ENCODE measurements at regions not wholly inside any gene's neighbourhood (a gene's known extent, or its start where the extent isn't known, plus 50 kb on each side); places are given as distances from the start of the nearest gene placed in this dataset.

- ChIA-PET POLR2A (no interaction called here), CTCF (no interaction called here)
- Histone ChIP-seq H3K36me3 (ENCODE audit: control insufficient read depth in 2 of 2, insufficient read depth in 1 of 2, low read length in 2 of 2) (no peaks in the 10 kb centered on the region), H3K27ac (ENCODE audit: extremely low read depth, low read depth, low read length) (no peak overlapping the region), H3K4me1 (ENCODE audit: control insufficient read depth, insufficient read depth, low read length) (no peaks in the 10 kb centered on the region), H3K9me3 (ENCODE audit: control insufficient read depth, insufficient read depth, low read depth, low read length) (no peaks in the 10 kb centered on the region), H3K4me3 (ENCODE audit: low read depth, low read length) (no peak overlapping the region)
- TF ChIP-seq PRDM6 (tag by site-specific recombination; IDR thresholded peaks at IDR 0.05) (no peak), ZNF571 (tag by site-specific recombination; IDR thresholded peaks at IDR 0.05) (no peak), GLI2 (tag by site-specific recombination; IDR thresholded peaks at IDR 0.05; ENCODE audit: borderline replicate concordance, low read depth) (no peak), KLF9 (tag by site-specific recombination; IDR thresholded peaks at IDR 0.05; ENCODE audit: low read depth) (no peak), ZNF639 (tag by site-specific recombination; IDR thresholded peaks at IDR 0.05) (no peak), SP3 (tag by site-specific recombination; IDR thresholded peaks at IDR 0.05) (no peak), SALL2 (tag by site-specific recombination; IDR thresholded peaks at IDR 0.05; ENCODE audit: borderline replicate concordance) (no peak), ZNF280D (tag by site-specific recombination; IDR thresholded peaks at IDR 0.05) (no peak), ZNF202 (tag by site-specific recombination; IDR thresholded peaks at IDR 0.05; ENCODE audit: borderline replicate concordance) (no peak), ZNF19 (tag by site-specific recombination; IDR thresholded peaks at IDR 0.05; ENCODE audit: low read depth) (no peak), ZIC2 (tag by site-specific recombination; IDR thresholded peaks at IDR 0.05) (no peak)
Measured at GRCh38 chr10:93211991-93212390, 138.3 kb downstream of the CYP26A1 start.

GRCh38 chr10:93215312-93215711 lies 141.6 kb downstream of the CYP26A1 start:
- Histone ChIP-seq H3K4me3 (ENCODE audit: low read depth, low read length) (no peak overlapping the region), H3K4me1 (ENCODE audit: control insufficient read depth, insufficient read depth, low read length) (no peaks in the 10 kb centered on the region), H3K9me3 (ENCODE audit: control insufficient read depth, insufficient read depth, low read depth, low read length) (no peaks in the 10 kb centered on the region), H3K27ac (ENCODE audit: extremely low read depth, low read depth, low read length) (no peak overlapping the region), H3K36me3 (ENCODE audit: control insufficient read depth in 2 of 2, insufficient read depth in 1 of 2, low read length in 2 of 2) (no peaks in the 10 kb centered on the region)
- no peak for TF ChIP-seq ZSCAN5A (tag by site-specific recombination; IDR thresholded peaks at IDR 0.05)
- TF ChIP-seq ZSCAN23 (tag by site-specific recombination; IDR thresholded peaks at IDR 0.05): no peak
- TF ChIP-seq ZNF423 (tag by site-specific recombination; IDR thresholded peaks at IDR 0.05): no peak
- TF ChIP-seq KLF16 (tag by site-specific recombination; IDR thresholded peaks at IDR 0.05): no peak
- no peak for TF ChIP-seq ZNF274 (IDR thresholded peaks at IDR 0.05; ENCODE audit: low read length)
- TF ChIP-seq ZNF274 (tag by site-specific recombination; IDR thresholded peaks at IDR 0.05; ENCODE audit: borderline replicate concordance): no peak
- TF ChIP-seq ZNF157 (tag by site-specific recombination; IDR thresholded peaks at IDR 0.05): no peak
- TF ChIP-seq ZBTB20 (tag by site-specific recombination; IDR thresholded peaks at IDR 0.05): no peak
- no peak for TF ChIP-seq ZNF292 (tag by site-specific recombination; IDR thresholded peaks at IDR 0.05; ENCODE audit: borderline replicate concordance, low read depth)
- no peak for TF ChIP-seq ZNF560 (tag by site-specific recombination; IDR thresholded peaks at IDR 0.05; ENCODE audit: borderline replicate concordance)
- TF ChIP-seq ZNF555 (tag by site-specific recombination; conservative IDR thresholded peaks at IDR 0.05): no peak
- TF ChIP-seq ZNF776 (tag by site-specific recombination; IDR thresholded peaks at IDR 0.05; ENCODE audit: borderline replicate concordance): no peak
- TF ChIP-seq OSR2 (tag by site-specific recombination; IDR thresholded peaks at IDR 0.05): no peak
- no peak for TF ChIP-seq ZBTB11 (tag by site-specific recombination; conservative IDR thresholded peaks at IDR 0.05; ENCODE audit: low read depth)
- CTCF ChIA-PET: no interaction called here
- POLR2A ChIA-PET: no interaction called here
